ENCODE measurements at regions not wholly inside any gene's neighbourhood (a gene's known extent, or its start where the extent isn't known, plus 50 kb on each side); places are given as distances from the start of the nearest gene placed in this dataset.

DNA sequence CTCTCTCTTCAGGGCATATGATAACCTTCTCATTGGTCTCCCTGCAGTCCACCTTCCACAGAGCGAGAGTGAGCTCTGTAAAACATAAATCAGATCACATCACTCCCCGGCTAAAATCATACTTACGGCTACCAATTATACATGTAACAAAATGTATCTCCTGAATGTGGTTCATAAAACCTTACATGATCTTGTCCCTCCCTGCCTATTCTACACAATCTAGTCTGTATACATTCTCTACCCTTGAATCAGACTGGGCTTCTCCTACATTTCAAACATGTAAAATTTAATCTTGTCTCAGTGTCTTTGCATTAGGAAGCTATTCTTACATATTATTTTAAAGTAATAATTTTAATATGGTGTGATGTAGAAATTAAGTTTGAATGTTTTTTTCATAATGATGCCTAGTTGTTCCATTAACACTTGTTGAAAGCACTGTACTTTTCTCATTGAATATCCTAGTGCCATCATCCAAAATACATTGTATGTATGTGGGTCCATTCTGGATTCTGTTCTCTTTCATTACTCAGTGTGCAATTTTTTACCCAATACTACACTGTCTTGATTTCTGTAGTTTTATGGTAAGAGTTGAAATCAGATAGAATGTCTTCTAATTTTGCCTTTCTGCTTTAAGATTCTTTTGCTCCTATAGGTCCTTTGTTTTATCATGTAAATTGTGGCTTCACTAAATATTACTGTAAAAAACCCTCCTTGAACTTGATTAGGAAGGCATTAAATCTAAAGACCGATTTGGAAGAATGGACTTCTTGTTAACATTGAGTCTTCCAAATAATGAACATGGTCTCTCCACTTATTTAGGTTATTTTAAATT lies 403.3 kb upstream of the EPHA7 start:
- no peak overlapping the region for H3K4me3 ChIP-seq
- WGBS, 2 donors = 92 to 94% methylated on average over 4 of the region's 4 CpGs
- TF ChIP-seq, protein P1, sequence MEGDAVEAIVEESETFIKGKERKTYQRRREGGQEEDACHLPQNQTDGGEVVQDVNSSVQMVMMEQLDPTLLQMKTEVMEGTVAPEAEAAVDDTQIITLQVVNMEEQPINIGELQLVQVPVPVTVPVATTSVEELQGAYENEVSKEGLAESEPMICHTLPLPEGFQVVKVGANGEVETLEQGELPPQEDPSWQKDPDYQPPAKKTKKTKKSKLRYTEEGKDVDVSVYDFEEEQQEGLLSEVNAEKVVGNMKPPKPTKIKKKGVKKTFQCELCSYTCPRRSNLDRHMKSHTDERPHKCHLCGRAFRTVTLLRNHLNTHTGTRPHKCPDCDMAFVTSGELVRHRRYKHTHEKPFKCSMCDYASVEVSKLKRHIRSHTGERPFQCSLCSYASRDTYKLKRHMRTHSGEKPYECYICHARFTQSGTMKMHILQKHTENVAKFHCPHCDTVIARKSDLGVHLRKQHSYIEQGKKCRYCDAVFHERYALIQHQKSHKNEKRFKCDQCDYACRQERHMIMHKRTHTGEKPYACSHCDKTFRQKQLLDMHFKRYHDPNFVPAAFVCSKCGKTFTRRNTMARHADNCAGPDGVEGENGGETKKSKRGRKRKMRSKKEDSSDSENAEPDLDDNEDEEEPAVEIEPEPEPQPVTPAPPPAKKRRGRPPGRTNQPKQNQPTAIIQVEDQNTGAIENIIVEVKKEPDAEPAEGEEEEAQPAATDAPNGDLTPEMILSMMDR (IDR thresholded peaks at IDR 0.05) = no peak
- no peak for TF ChIP-seq EP300 (IDR thresholded peaks at IDR 0.05)
- no peak for TF ChIP-seq POLR2A (IDR thresholded peaks at IDR 0.05)
- H3K27me3 ChIP-seq = no peaks in the 10 kb centered on the region
- H3K9me3 ChIP-seq = peaks cover 0 to 3% (median 0%) of the 10 kb centered on the region in 4 donors
- no peaks in the 10 kb centered on the region for H3K36me3 ChIP-seq
- H3K27ac ChIP-seq = no peak overlapping the region
- no peaks in the 10 kb centered on the region for H3K4me1 ChIP-seq
- DNase-seq (ENCODE audit: low spot score in 2 of 2) = no peak

DNA sequence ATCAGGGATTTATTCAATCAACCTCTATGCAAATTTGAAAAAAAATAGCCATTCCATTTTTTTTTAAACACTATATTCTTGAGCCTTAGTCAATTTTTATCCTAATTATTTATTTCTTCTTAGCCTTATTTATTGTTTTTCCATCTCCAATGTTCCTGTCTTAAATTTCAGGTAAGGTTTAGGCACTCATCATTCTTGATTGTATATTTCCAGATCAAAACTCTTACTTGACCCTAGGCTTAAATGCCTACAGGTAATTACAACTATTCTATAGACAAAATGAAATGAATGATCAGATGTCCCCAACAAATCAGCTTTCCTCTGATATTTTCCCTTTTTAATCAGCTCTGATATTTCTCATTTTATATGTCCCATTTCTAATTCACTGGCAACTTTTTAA lies 402.6 kb upstream of the EPHA7 start:
- no peaks in the 10 kb centered on the region for H3K27me3 ChIP-seq
- H3K4me3 ChIP-seq = no peak overlapping the region
- no peaks in the 10 kb centered on the region for H3K4me1 ChIP-seq
- H3K27ac ChIP-seq = no peak overlapping the region
- no peak for DNase-seq (ENCODE audit: low spot score in 2 of 2)
- no peaks in the 10 kb centered on the region for H3K36me3 ChIP-seq
- TF ChIP-seq, protein P1 (IDR thresholded peaks at IDR 0.05) = no peak
- no peak for TF ChIP-seq EP300 (IDR thresholded peaks at IDR 0.05)
- TF ChIP-seq POLR2A (IDR thresholded peaks at IDR 0.05) = no peak
- H3K9me3 ChIP-seq = peaks cover 0 to 3% (median 0%) of the 10 kb centered on the region in 4 donors

DNA sequence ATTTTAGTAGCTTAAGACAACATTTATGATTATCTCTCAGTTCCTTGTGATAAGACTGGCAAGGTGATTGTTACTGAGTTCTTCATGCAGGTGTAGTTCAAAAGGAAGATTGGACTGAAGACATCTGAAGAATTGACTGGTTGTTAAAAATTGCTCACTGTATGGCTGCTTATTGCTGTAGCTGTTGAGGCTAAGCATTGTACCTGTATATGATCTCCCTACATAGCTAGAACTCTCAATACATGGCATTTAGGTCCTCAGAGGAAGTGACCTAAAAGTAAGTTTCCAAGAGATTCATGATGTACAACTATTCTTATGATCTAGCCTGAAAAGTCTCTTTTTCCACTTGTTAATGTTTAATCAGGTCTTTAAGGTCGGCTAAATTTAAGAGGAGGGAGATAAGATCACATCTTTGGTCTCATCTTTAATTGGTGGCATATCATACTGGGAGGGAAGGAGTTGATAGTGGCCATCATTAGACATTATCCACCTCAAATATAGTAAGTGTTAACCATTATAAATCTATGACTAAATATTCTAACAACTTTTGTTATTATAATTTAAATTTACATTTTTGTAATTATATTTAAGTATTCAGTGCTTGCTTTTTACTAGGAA lies 401.2 kb upstream of the EPHA7 start:
- Histone ChIP-seq H3K4me3 (no peak overlapping the region), H3K9me3 (peaks cover 0 to 3% (median 0%) of the 10 kb centered on the region in 4 donors), H3K27me3 (no peaks in the 10 kb centered on the region), H3K36me3 (no peaks in the 10 kb centered on the region), H3K4me1 (no peaks in the 10 kb centered on the region), H3K27ac (no peak overlapping the region)
- 81 to 89% methylated on average over 1 of the region's 1 CpG for WGBS, 2 donors
- DNase-seq (ENCODE audit: low spot score in 2 of 2) = no peak
- TF ChIP-seq POLR2A (IDR thresholded peaks at IDR 0.05) (no peak), EP300 (IDR thresholded peaks at IDR 0.05) (no peak)
- TF ChIP-seq, protein P1 (IDR thresholded peaks at IDR 0.05) = no peak

DNA sequence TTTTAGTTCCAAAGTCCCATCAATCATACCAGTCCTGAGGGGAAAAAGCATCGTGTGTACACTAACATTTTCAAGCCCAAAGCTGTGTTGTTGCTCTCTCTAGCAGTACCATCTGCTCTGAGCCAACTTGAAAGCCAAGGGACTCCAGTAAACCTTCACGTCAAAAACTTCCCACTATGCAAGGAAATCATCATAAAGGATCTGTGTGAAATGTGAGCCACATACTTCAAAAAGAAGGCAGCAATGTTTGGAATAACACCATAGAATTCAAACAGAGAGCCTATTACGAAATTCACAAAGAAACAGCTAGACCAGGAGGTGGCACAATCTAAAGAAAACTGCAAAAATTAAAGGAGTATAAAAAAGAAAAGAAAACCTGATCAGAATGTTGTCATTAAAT lies 399.8 kb upstream of the EPHA7 start:
- H3K36me3 ChIP-seq = no peaks in the 10 kb centered on the region
- TF ChIP-seq, protein P1 (IDR thresholded peaks at IDR 0.05) = no peak
- TF ChIP-seq EP300 (IDR thresholded peaks at IDR 0.05) (no peak), POLR2A (IDR thresholded peaks at IDR 0.05) (no peak)
- DNase-seq (ENCODE audit: low spot score in 2 of 2) = no peak
- H3K4me1 ChIP-seq = no peaks in the 10 kb centered on the region
- WGBS, 2 donors = 6 to 8% methylated on average over 3 of the region's 3 CpGs
- H3K27me3 ChIP-seq = no peaks in the 10 kb centered on the region
- peaks cover 0 to 5% (median 0%) of the 10 kb centered on the region in 4 donors for H3K9me3 ChIP-seq
- no peak overlapping the region for H3K4me3 ChIP-seq
- H3K27ac ChIP-seq = no peak overlapping the region

DNA sequence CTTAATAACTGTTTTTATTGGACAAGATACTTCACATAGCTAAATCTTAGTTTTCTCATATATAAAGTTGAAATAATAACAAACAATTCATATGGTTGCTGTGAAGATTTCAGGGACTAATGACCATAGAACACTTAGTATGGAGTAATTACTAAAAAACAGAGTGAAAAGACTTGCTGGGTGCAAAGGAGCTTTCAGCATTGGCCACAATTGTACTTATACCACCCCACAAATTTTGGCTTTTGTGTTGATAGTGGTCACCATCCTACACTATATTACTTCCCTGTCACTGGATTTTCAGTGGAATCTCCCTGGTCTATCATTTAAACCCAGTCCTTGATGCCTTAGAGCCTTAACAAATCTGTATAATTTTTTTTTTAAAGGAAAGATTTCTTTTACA lies 398.6 kb upstream of the EPHA7 start:
- TF ChIP-seq, protein P1 (IDR thresholded peaks at IDR 0.05) = no peak
- TF ChIP-seq EP300 (IDR thresholded peaks at IDR 0.05) (no peak), POLR2A (IDR thresholded peaks at IDR 0.05) (no peak)
- Histone ChIP-seq H3K4me1 (no peaks in the 10 kb centered on the region), H3K4me3 (no peak overlapping the region), H3K27ac (no peak overlapping the region), H3K27me3 (no peaks in the 10 kb centered on the region), H3K9me3 (peaks cover 0 to 13% (median 0%) of the 10 kb centered on the region in 4 donors), H3K36me3 (no peaks in the 10 kb centered on the region)
- DNase-seq (ENCODE audit: low spot score in 2 of 2) = no peak

All from tibial nerve (tissue), 4 donors.